PC-3 (cell line): ENCODE measurements at regions not wholly inside any gene's neighbourhood (a gene's known extent, or its start where the extent isn't known, plus 50 kb on each side); places are given as distances from the start of the nearest gene placed in this dataset.

Source experiments
- ATAC-seq: fragments of 200-7000 bp; cut with Tn5 transposase; 2 replicates; pipeline ENCODE4 v1.9.1; 2020; ENCODE audit warnings: mild to moderate bottlenecking, moderate library complexity
- BruUV-seq: library from RNA; stranded (reverse); fragments of 400-500 nt; replicated peaks from 2 replicates; lab custom pipeline; 2021; lab: Mats Ljungman, UMichigan
- CTCF ChIA-PET: fragments of 300-600 bp; sonication (Branson Sonifier 250); formaldehyde crosslinking; loops from one replicate; lab custom pipeline; 2022; ENCODE audit warnings: antibody characterized with exemption; lab: Charles Lee
- POLR2A ChIA-PET: fragments of 300-600 bp; sonication (Branson Sonifier 250); formaldehyde crosslinking; loops from one replicate; lab custom pipeline; 2022; ENCODE audit warnings: antibody characterized with exemption; ENCODE audit not compliant: unreplicated experiment; lab: Charles Lee
- DNase-seq: peaks from one replicate; pipeline ENCODE4 v3.0.0-alpha.2; 2015
- H2AFZ ChIP-seq: fragments of 300-600 bp; sonication (generic); 2 replicates; pipeline ENCODE4 v1.6.0; 2016; ENCODE audit warnings: antibody characterized with exemption, low read length
- H3F3A ChIP-seq: fragments of 300-600 bp; sonication (generic); one replicate; pipeline ENCODE4 v1.6.0; 2017; ENCODE audit warnings: antibody characterized with exemption, low read length, control low read depth, mild to moderate bottlenecking; ENCODE audit not compliant: unreplicated experiment
- H3K27ac ChIP-seq: fragments of 300-600 bp; sonication (generic); 2 replicates; pipeline ENCODE4 v1.5.1; 2016; ENCODE audit warnings: mild to moderate bottlenecking, low read length
- H3K27me3 ChIP-seq: fragments of 300-600 bp; sonication (generic); 2 replicates; pipeline ENCODE4 v1.6.1; 2016; ENCODE audit warnings: low read length, mixed read lengths
- H3K36me3 ChIP-seq: fragments of 300-600 bp; sonication (generic); 2 replicates; pipeline ENCODE4 v1.6.1; 2016; ENCODE audit warnings: low read depth, mixed run types, low read length, mixed read lengths
- H3K4me1 ChIP-seq: fragments of 300-600 bp; sonication (generic); 2 replicates; pipeline ENCODE4 v1.5.1; 2016; ENCODE audit warnings: low read length; ENCODE audit not compliant: insufficient read depth
- H3K4me2 ChIP-seq: fragments of 300-600 bp; sonication (generic); 2 replicates; pipeline ENCODE4 v1.6.0; 2016; ENCODE audit warnings: low read length
- H3K4me3 ChIP-seq: fragments of 300-600 bp; sonication (generic); 2 replicates; pipeline ENCODE4 v1.5.1; 2016; ENCODE audit warnings: mild to moderate bottlenecking, low read length, mixed read lengths
- H3K79me2 ChIP-seq: fragments of 300-600 bp; sonication (generic); 2 replicates; pipeline ENCODE4 v1.6.1; 2017; ENCODE audit warnings: low read length, mixed read lengths
- H3K9ac ChIP-seq: fragments of 300-600 bp; sonication (generic); 2 replicates; pipeline ENCODE4 v1.6.0; 2016; ENCODE audit warnings: mild to moderate bottlenecking, low read length
- H3K9me2 ChIP-seq: fragments of 300-600 bp; sonication (generic); replicated peaks from 2 replicates; pipeline ENCODE4 v1.6.1; 2016; ENCODE audit warnings: mixed run types, low read length, mixed read lengths
- H3K9me3 ChIP-seq: fragments of 300-600 bp; sonication (generic); 2 replicates; pipeline ENCODE4 v1.6.1; 2016; ENCODE audit warnings: low read length, mixed read lengths
- H4K20me1 ChIP-seq: fragments of 300-600 bp; sonication (generic); 2 replicates; pipeline ENCODE4 v1.6.1; 2016; ENCODE audit warnings: low read length, mixed read lengths
- CTCF ChIP-seq: fragments of 300-600 bp; sonication (generic); conservative IDR thresholded peaks from 2 replicates; pipeline ENCODE4 v1.5.1; 2017; ENCODE audit warnings: antibody characterized with exemption, low read depth, mild to moderate bottlenecking, low read length
- EZH2 ChIP-seq: fragments of 300-600 bp; sonication (generic); IDR thresholded peaks from one replicate; pipeline ENCODE4 v1.6.1; 2017; ENCODE audit warnings: antibody characterized with exemption, mild to moderate bottlenecking, low read length; ENCODE audit not compliant: unreplicated experiment
- EZH2phosphoT487 ChIP-seq: fragments of 300-600 bp; sonication (generic); IDR thresholded peaks from 2 replicates; pipeline ENCODE4 v1.6.1; 2018; ENCODE audit warnings: mild to moderate bottlenecking, antibody characterized with exemption, low read length, borderline replicate concordance
- intact Hi-C: fragments of 100-400 bp; cut with micrococcal nuclease; formaldehyde crosslinking; loops from 2 replicates; pipeline ENCODE4 v1.9.0; 2023

GRCh38 chr1:94627771-94628498 is 86.4 kb upstream of the F3 start:
- ChIA-PET CTCF (no interaction called here), POLR2A (no interaction called here)
- TF ChIP-seq CTCF (no peak), EZH2 (no peak), EZH2phosphoT487 (no peak)
- no peaks in the 10 kb centered on the region for H3K36me3 ChIP-seq
- intact Hi-C loops, result no loop called here
- ATAC-seq (no peak), DNase-seq (no peak)
- H2AFZ ChIP-seq, result no peak overlapping the region
- no peaks in the 10 kb centered on the region for H3K79me2 ChIP-seq
- H3F3A ChIP-seq, result no peaks in the 10 kb centered on the region
- no peak overlapping the region for H3K27ac ChIP-seq
- no peak overlapping the region for H3K4me2 ChIP-seq
- H3K9me2 ChIP-seq, result no peaks in the 10 kb centered on the region
- no peak overlapping the region for H3K9ac ChIP-seq
- peaks cover 11% of the 10 kb centered on the region for H3K4me1 ChIP-seq
- H3K27me3 ChIP-seq, result no peaks in the 10 kb centered on the region
- no peak overlapping the region for H3K4me3 ChIP-seq
- no peaks in the 10 kb centered on the region for H4K20me1 ChIP-seq
- H3K9me3 ChIP-seq, result peaks cover 4% of the 10 kb centered on the region; the same call in 1 of the 2 replicates
- no TSS peak for BruUV-seq

- DNase-seq (no peak), ATAC-seq (no peak)
- H3K27ac ChIP-seq, result no peak overlapping the region
- no peak overlapping the region for H3K4me3 ChIP-seq
- TF ChIP-seq EZH2 (no peak), CTCF (no peak), EZH2phosphoT487 (no peak)
- no peak overlapping the region for H3K9ac ChIP-seq
- no peak overlapping the region for H3K4me2 ChIP-seq
- no peaks in the 10 kb centered on the region for H3K9me2 ChIP-seq
- BruUV-seq, result no TSS peak
- intact Hi-C loops, result no loop called here
- no peaks in the 10 kb centered on the region for H3K9me3 ChIP-seq
- CTCF ChIA-PET, result no interaction called here
- H3K4me1 ChIP-seq, result peaks cover 47% of the 10 kb centered on the region
- POLR2A ChIA-PET, result no interaction called here
- H3K36me3 ChIP-seq, result no peaks in the 10 kb centered on the region
- no peaks in the 10 kb centered on the region for H3K27me3 ChIP-seq
- H3K79me2 ChIP-seq, result no peaks in the 10 kb centered on the region
- no peak overlapping the region for H2AFZ ChIP-seq
- no peaks in the 10 kb centered on the region for H4K20me1 ChIP-seq
- peaks cover 3% of the 10 kb centered on the region for H3F3A ChIP-seq
Observed at GRCh38 chr1:94624203-94624602, 82.6 kb upstream of the F3 start.

GRCh38 chr1:94623560-94624148 is 82.1 kb upstream of the F3 start:
- TF ChIP-seq EZH2phosphoT487 (no peak), CTCF (no peak), EZH2 (no peak)
- Histone ChIP-seq H3K9me2 (no peaks in the 10 kb centered on the region), H3K27ac (no peak overlapping the region), H3K9me3 (no peaks in the 10 kb centered on the region), H3F3A (peaks cover 3% of the 10 kb centered on the region), H3K4me2 (no peak overlapping the region), H3K27me3 (no peaks in the 10 kb centered on the region), H3K36me3 (no peaks in the 10 kb centered on the region), H3K4me1 (peaks cover 47% of the 10 kb centered on the region), H2AFZ (no peak overlapping the region), H3K9ac (no peak overlapping the region), H4K20me1 (no peaks in the 10 kb centered on the region), H3K79me2 (no peaks in the 10 kb centered on the region), H3K4me3 (no peak overlapping the region)
- intact Hi-C loops, result no loop called here
- ChIA-PET CTCF (interaction anchor here (0.6 kb wide), 1 partner anchor 157 kb away, joined by 3 read pairs; no protein-coding TSS in a partner anchor), POLR2A (no interaction called here)
- BruUV-seq, result no TSS peak
- ATAC-seq (no peak), DNase-seq (no peak)
